CD14-positive monocyte (primary cell): ENCODE measurements at regions not wholly inside any gene's neighbourhood (a gene's known extent, or its start where the extent isn't known, plus 50 kb on each side); places are given as distances from the start of the nearest gene placed in this dataset.

Experiments
- DNase-seq, 3 donors: peaks; one replicate each; pipeline ENCODE4 v3.0.0-alpha.2; 2011 to 2022
- H2AFZ ChIP-seq: 2 replicates; pipeline ENCODE4 v1.6.0; 2012; ENCODE audit warnings: mild to moderate bottlenecking, low read depth, low read length, inconsistent platforms; ENCODE audit not compliant: insufficient read depth, poor library complexity, severe bottlenecking
- H3K27ac ChIP-seq, 2 donors: 1 replicate in 1 of 2; 2 replicates in 1 of 2; pipeline ENCODE4 v1.5.1; 2012 to 2013; ENCODE audit warnings: low read length in 2 of 2, control low read depth in 1 of 2, inconsistent platforms in 1 of 2, low read depth in 1 of 2, mild to moderate bottlenecking in 1 of 2
- H3K27me3 ChIP-seq, 2 donors: one replicate each; pipeline versions ENCODE4 v1.6.0 to v1.6.1; 2011 to 2013; ENCODE audit warnings: low read length in 2 of 2; ENCODE audit not compliant: control insufficient read depth in 2 of 2, insufficient read depth in 2 of 2
- H3K36me3 ChIP-seq, 2 donors: replicated peaks in 1 of 2; 1 replicate in 1 of 2; 2 replicates in 1 of 2; pipeline versions ENCODE4 v1.5.1 to v1.6.1; 2012 to 2013; ENCODE audit warnings: low read length in 2 of 2, control low read depth in 1 of 2, inconsistent platforms in 1 of 2, mild to moderate bottlenecking in 1 of 2; ENCODE audit not compliant: insufficient read depth in 2 of 2, control insufficient read depth in 1 of 2
- H3K4me1 ChIP-seq, 2 donors: 1 replicate in 1 of 2; 2 replicates in 1 of 2; pipeline versions ENCODE4 v1.5.1 to v1.6.1; 2012 to 2013; ENCODE audit warnings: low read length in 2 of 2, control low read depth in 1 of 2, inconsistent platforms in 1 of 2, mild to moderate bottlenecking in 1 of 2, moderate library complexity in 1 of 2; ENCODE audit not compliant: insufficient read depth in 2 of 2, control insufficient read depth in 1 of 2
- H3K4me2 ChIP-seq: replicated peaks from 2 replicates; pipeline ENCODE3; 2012; ENCODE audit warnings: low read length, moderate library complexity, mild to moderate bottlenecking; ENCODE audit not compliant: poor library complexity, severe bottlenecking; ENCODE audit errors: extremely low read depth
- H3K4me3 ChIP-seq, 3 experiments: fragments of 200-600 bp in 1 of 3; sonication (generic) in 1 of 3; replicated peaks in 1 of 3; 1 replicate in 2 of 3; 2 replicates in 1 of 3; pipeline ENCODE4 v1.5.1; 2011 to 2013; ENCODE audit warnings: low read length in 3 of 3, mild to moderate bottlenecking in 3 of 3, control low read depth in 2 of 3, low read depth in 2 of 3, inconsistent platforms in 1 of 3, moderate library complexity in 1 of 3
- H3K79me2 ChIP-seq: 2 replicates; pipeline ENCODE4 v1.6.0; 2012; ENCODE audit warnings: mild to moderate bottlenecking, control low read depth, inconsistent platforms, low read length, moderate library complexity; ENCODE audit not compliant: insufficient read depth
- H3K9ac ChIP-seq: 2 replicates; pipeline ENCODE4 v1.6.0; 2017; ENCODE audit warnings: low read length, mild to moderate bottlenecking; ENCODE audit not compliant: insufficient read depth, poor library complexity, severe bottlenecking
- H3K9me3 ChIP-seq, 2 donors: replicated peaks in 1 of 2; 1 replicate in 1 of 2; 2 replicates in 1 of 2; pipeline versions ENCODE4 v1.5.1 to v1.6.1; 2012 to 2013; ENCODE audit warnings: low read length in 2 of 2, control low read depth in 1 of 2; ENCODE audit not compliant: control insufficient read depth in 1 of 2, insufficient read depth in 1 of 2
- H4K20me1 ChIP-seq: 2 replicates; pipeline ENCODE4 v1.6.0; 2012; ENCODE audit warnings: mild to moderate bottlenecking, low read length, control low read depth, moderate library complexity; ENCODE audit not compliant: insufficient read depth
- H3K27ac Mint-ChIP-seq, 7 donors: one replicate each; pipeline ENCODE4 v1.8.0; 2020; ENCODE audit warnings: mild to moderate bottlenecking in 7 of 7, mixed read lengths in 7 of 7, moderate library complexity in 6 of 7, inconsistent platforms in 2 of 7
- H3K27me3 Mint-ChIP-seq, 3 donors: one replicate each; pipeline ENCODE4 v1.8.0; 2021 to 2022; ENCODE audit warnings: low read depth in 3 of 3, mild to moderate bottlenecking in 3 of 3, mixed read lengths in 3 of 3, moderate library complexity in 3 of 3, inconsistent platforms in 1 of 3
- H3K36me3 Mint-ChIP-seq, 2 donors: one replicate each; pipeline ENCODE4 v1.8.0; 2020; ENCODE audit warnings: mixed read lengths in 2 of 2, inconsistent platforms in 1 of 2, mild to moderate bottlenecking in 1 of 2
- H3K4me1 Mint-ChIP-seq: one replicate; pipeline ENCODE4 v1.8.0; 2020; ENCODE audit warnings: mild to moderate bottlenecking, mixed read lengths
- H3K4me3 Mint-ChIP-seq, 2 donors: one replicate each; pipeline ENCODE4 v1.8.0; 2020; ENCODE audit warnings: mild to moderate bottlenecking in 2 of 2, mixed read lengths in 2 of 2, moderate library complexity in 1 of 2
- H3K9me3 Mint-ChIP-seq, 7 donors: one replicate each; pipeline ENCODE4 v1.8.0; 2020 to 2022; ENCODE audit warnings: mixed read lengths in 7 of 7, mild to moderate bottlenecking in 6 of 7, moderate library complexity in 6 of 7, inconsistent platforms in 2 of 7
- CTCF ChIP-seq: fragments of 200-600 bp; IDR thresholded peaks from one replicate; pipeline ENCODE4 v1.8.0; 2022; ENCODE audit warnings: antibody characterized with exemption, mild to moderate bottlenecking
- WGBS: methylation state at CpG from one replicate; pipeline ENCODE4 v1.1.5; 2013; ENCODE audit warnings: missing lambda C conversion rate; ENCODE audit not compliant: insufficient coverage; 5-methylcytosine and 5-hydroxymethylcytosine counted together
- intact Hi-C, 2 donors: fragments of 100-400 bp; cut with micrococcal nuclease; formaldehyde crosslinking; loops; one replicate each; pipeline versions ENCODE4 v1.15.0 to v1.15.1; 2023

GRCh38 chr5:116769470-116769869, 194.8 kb upstream of the SEMA6A start:
- Histone ChIP-seq H3K4me2 (no peak overlapping the region), H3K4me1 (no peaks in the 10 kb centered on the region), H3K79me2 (no peaks in the 10 kb centered on the region), H3K27ac (no peak overlapping the region), H3K4me3 (no peak overlapping the region), H3K9ac (no peak overlapping the region), H3K9me3 (no peaks in the 10 kb centered on the region), H3K36me3 (no peaks in the 10 kb centered on the region), H3K27me3 (no peaks in the 10 kb centered on the region), H4K20me1 (no peaks in the 10 kb centered on the region), H2AFZ (no peak overlapping the region)
- Mint-ChIP-seq H3K27ac (no peak overlapping the region), H3K9me3 (peaks cover 0 to 4% (median 0%) of the 10 kb centered on the region in 7 donors), H3K27me3 (peaks cover 0 to 2% (median 1%) of the 10 kb centered on the region in 3 donors), H3K36me3 (no peaks in the 10 kb centered on the region), H3K4me1 (no peaks in the 10 kb centered on the region), H3K4me3 (no peak overlapping the region)
- no peak for TF ChIP-seq CTCF
- no peak for DNase-seq
- WGBS: 93% methylated on average over 5 of the region's 7 CpGs
- intact Hi-C loops: loop anchor here in 1 of 2 donors (5.0 kb wide), 1 partner anchor 338 kb away; no protein-coding TSS in a partner anchor

- H3K27me3 Mint-ChIP-seq: peaks cover 1 to 4% (median 2%) of the 10 kb centered on the region in 3 donors
- no peak overlapping the region for H3K9ac ChIP-seq
- no peak for DNase-seq
- intact Hi-C loops: loop anchor here in 1 of 2 donors (5.0 kb wide), 1 partner anchor 341 kb away; no protein-coding TSS in a partner anchor
- no peak overlapping the region for H3K27ac ChIP-seq
- H3K9me3 ChIP-seq: peaks cover 0 to 4% of the 10 kb centered on the region in 2 donors
- H3K4me3 Mint-ChIP-seq: no peak overlapping the region
- no peak overlapping the region for H3K4me2 ChIP-seq
- H3K4me1 Mint-ChIP-seq: no peaks in the 10 kb centered on the region
- peaks cover 0 to 4% (median 3%) of the 10 kb centered on the region in 7 donors for H3K9me3 Mint-ChIP-seq
- H3K4me1 ChIP-seq: no peaks in the 10 kb centered on the region
- no peak overlapping the region for H3K27ac Mint-ChIP-seq
- H2AFZ ChIP-seq: no peak overlapping the region
- no peak for TF ChIP-seq CTCF
- no peaks in the 10 kb centered on the region for H3K79me2 ChIP-seq
- H3K36me3 ChIP-seq: no peaks in the 10 kb centered on the region
- H3K4me3 ChIP-seq: no peak overlapping the region
- H3K36me3 Mint-ChIP-seq: no peaks in the 10 kb centered on the region
- 100% methylated on average over 2 of the region's 6 CpGs for WGBS
- no peaks in the 10 kb centered on the region for H4K20me1 ChIP-seq
- H3K27me3 ChIP-seq: no peaks in the 10 kb centered on the region
Measured at GRCh38 chr5:116766470-116766947, 191.9 kb upstream of the SEMA6A start.
